ENCODE measurements at regions not wholly inside any gene's neighbourhood (a gene's known extent, or its start where the extent isn't known, plus 50 kb on each side); places are given as distances from the start of the nearest gene placed in this dataset.

DNA sequence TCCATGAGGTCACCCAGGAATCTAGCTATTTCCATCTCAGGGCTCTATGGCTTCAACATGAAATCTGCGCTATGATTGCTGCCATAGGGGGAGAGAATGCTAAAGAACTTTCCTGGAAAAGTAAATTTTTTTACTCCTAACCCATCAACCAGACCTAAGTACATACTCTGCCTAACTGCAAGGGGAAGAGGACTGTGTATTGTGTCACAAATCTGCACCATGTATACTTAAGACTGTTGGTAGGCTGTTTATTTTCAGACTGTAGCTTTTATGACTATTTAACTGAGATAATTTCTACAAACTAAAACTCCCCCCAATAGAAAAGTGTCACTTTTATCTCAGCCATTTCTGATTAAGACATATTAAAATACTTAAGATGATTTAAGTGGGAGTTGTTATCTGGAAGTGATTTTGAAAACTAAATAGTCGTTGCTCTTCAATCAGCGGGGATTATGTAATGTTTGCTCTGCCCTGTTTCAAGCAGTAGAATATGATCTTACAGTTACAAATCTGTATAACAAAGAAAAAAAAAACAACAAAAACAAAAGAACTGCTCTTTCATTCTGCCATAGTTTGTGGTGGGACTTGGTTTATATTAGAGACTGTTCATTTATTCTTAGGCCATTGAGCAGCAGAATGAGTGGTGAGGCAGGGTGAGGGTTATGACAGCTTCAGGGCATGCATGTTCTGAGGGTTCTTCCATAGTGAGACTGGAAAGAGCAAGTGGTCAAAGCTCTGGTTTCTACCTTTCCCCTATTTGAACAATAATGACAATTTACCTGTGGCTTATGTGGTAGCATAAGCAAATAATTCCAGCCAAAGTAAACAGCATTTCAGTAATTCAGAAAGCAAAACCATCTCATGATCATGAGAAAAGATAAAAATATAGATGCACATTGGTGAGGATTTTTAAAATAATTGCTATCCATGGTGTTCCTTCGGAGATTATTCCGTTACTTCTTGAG, 126.3 kb upstream of the CEP162 start:
- TF ChIP-seq, protein P1, sequence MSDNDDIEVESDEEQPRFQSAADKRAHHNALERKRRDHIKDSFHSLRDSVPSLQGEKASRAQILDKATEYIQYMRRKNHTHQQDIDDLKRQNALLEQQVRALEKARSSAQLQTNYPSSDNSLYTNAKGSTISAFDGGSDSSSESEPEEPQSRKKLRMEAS (IDR thresholded peaks at IDR 0.05; ENCODE audit: insufficient read depth, insufficient read length), result no peak
- no peak for TF ChIP-seq FOS (IDR thresholded peaks at IDR 0.05; ENCODE audit: borderline replicate concordance, insufficient read depth, low read length)
- TF ChIP-seq, protein P2, sequence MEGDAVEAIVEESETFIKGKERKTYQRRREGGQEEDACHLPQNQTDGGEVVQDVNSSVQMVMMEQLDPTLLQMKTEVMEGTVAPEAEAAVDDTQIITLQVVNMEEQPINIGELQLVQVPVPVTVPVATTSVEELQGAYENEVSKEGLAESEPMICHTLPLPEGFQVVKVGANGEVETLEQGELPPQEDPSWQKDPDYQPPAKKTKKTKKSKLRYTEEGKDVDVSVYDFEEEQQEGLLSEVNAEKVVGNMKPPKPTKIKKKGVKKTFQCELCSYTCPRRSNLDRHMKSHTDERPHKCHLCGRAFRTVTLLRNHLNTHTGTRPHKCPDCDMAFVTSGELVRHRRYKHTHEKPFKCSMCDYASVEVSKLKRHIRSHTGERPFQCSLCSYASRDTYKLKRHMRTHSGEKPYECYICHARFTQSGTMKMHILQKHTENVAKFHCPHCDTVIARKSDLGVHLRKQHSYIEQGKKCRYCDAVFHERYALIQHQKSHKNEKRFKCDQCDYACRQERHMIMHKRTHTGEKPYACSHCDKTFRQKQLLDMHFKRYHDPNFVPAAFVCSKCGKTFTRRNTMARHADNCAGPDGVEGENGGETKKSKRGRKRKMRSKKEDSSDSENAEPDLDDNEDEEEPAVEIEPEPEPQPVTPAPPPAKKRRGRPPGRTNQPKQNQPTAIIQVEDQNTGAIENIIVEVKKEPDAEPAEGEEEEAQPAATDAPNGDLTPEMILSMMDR (IDR thresholded peaks at IDR 0.05; ENCODE audit: extremely low read depth in 1 of 2, insufficient read depth in 1 of 2, low read depth in 1 of 2, low read length in 2 of 2), result no peak
- no peak for TF ChIP-seq MYC (IDR thresholded peaks at IDR 0.05; ENCODE audit: low read depth, low read length)
- TF ChIP-seq POLR2A (IDR thresholded peaks at IDR 0.05; ENCODE audit: low read depth, low read length), result no peak
- TF ChIP-seq POLR2AphosphoS5 (IDR thresholded peaks at IDR 0.05; ENCODE audit: insufficient read depth, low read depth, low read length), result no peak
- no peak for TF ChIP-seq JUN (IDR thresholded peaks at IDR 0.05; ENCODE audit: borderline replicate concordance, insufficient read depth, insufficient read length, low read depth)
